Ectodermal cell (in vitro differentiated cells): ENCODE measurements at regions not wholly inside any gene's neighbourhood (a gene's known extent, or its start where the extent isn't known, plus 50 kb on each side); places are given as distances from the start of the nearest gene placed in this dataset.

Experiments used
- H3K27ac ChIP-seq: 2 replicates; pipeline ENCODE4 v1.7.0; 2013; ENCODE audit warnings: mild to moderate bottlenecking, low read depth, low read length; ENCODE audit not compliant: insufficient read depth, poor library complexity, severe bottlenecking
- H3K27me3 ChIP-seq: 2 replicates; pipeline ENCODE4 v1.7.0; 2013; ENCODE audit warnings: mild to moderate bottlenecking, low read length; ENCODE audit not compliant: insufficient read depth, control insufficient read depth, poor library complexity, severe bottlenecking
- H3K36me3 ChIP-seq: one replicate; pipeline ENCODE4 v1.7.0; 2013; ENCODE audit warnings: low read length; ENCODE audit not compliant: control insufficient read depth, insufficient read depth
- H3K4me1 ChIP-seq: one replicate; pipeline ENCODE4 v1.7.0; 2013; ENCODE audit warnings: low read length; ENCODE audit not compliant: control insufficient read depth, insufficient read depth
- H3K4me3 ChIP-seq: 2 replicates; pipeline ENCODE4 v1.7.0; 2013; ENCODE audit warnings: low read depth, low read length, control low read depth; ENCODE audit not compliant: insufficient read depth
- H3K9me3 ChIP-seq: 2 replicates; pipeline ENCODE4 v1.7.0; 2013; ENCODE audit warnings: mild to moderate bottlenecking, low read length, moderate library complexity; ENCODE audit not compliant: control insufficient read depth
- whole genome bisulfite sequencing, 2 experiments: methylation state at CpG; one replicate each; pipeline ENCODE4 v1.1.7; 2013; ENCODE audit warnings: missing lambda C conversion rate in 2 of 2; 5-methylcytosine and 5-hydroxymethylcytosine counted together

- Histone ChIP-seq H3K36me3 (no peaks in the 10 kb centered on the region), H3K4me3 (no peak overlapping the region), H3K4me1 (no peaks in the 10 kb centered on the region), H3K27ac (no peak overlapping the region), H3K9me3 (no peaks in the 10 kb centered on the region), H3K27me3 (no peaks in the 10 kb centered on the region)
- WGBS, 2 experiments, result 76 to 90% methylated on average over 1 of the region's 1 CpG
Observed at GRCh38 chr10:90975096-90975495, 54.2 kb upstream of the ANKRD1 start.

GRCh38 chr10:90977162-90977854 lies 56.4 kb upstream of the ANKRD1 start:
- Histone ChIP-seq H3K4me1 (no peaks in the 10 kb centered on the region), H3K4me3 (no peak overlapping the region), H3K27me3 (no peaks in the 10 kb centered on the region), H3K27ac (no peak overlapping the region), H3K36me3 (no peaks in the 10 kb centered on the region), H3K9me3 (no peaks in the 10 kb centered on the region)
- WGBS, 2 experiments, result 94 to 97% methylated on average over 3 of the region's 3 CpGs

- no peaks in the 10 kb centered on the region for H3K9me3 ChIP-seq
- WGBS, 2 experiments, result 91 to 96% methylated on average over 3 of the region's 3 CpGs
- no peaks in the 10 kb centered on the region for H3K36me3 ChIP-seq
- H3K27me3 ChIP-seq, result no peaks in the 10 kb centered on the region
- H3K27ac ChIP-seq, result no peak overlapping the region
- no peak overlapping the region for H3K4me3 ChIP-seq
- no peaks in the 10 kb centered on the region for H3K4me1 ChIP-seq
Observed at GRCh38 chr10:90977855-90978486, 57.1 kb upstream of the ANKRD1 start.

GRCh38 chr10:90982406-90983008 lies 61.6 kb upstream of the ANKRD1 start:
- H3K27ac ChIP-seq, result no peak overlapping the region
- 93 to 94% methylated on average over 10 of the region's 10 CpGs for WGBS, 2 experiments

GRCh38 chr10:90983914-90984549 lies 63.1 kb upstream of the ANKRD1 start:
- H3K27me3 ChIP-seq, result no peaks in the 10 kb centered on the region
- no peak overlapping the region for H3K4me3 ChIP-seq
- no peaks in the 10 kb centered on the region for H3K36me3 ChIP-seq
- no peaks in the 10 kb centered on the region for H3K9me3 ChIP-seq
- no peak overlapping the region for H3K27ac ChIP-seq
- 78 to 81% methylated on average over 6 of the region's 6 CpGs for WGBS, 2 experiments
- peaks cover 4% of the 10 kb centered on the region for H3K4me1 ChIP-seq

More at GRCh38 chr10:90982406-90983008, 61.6 kb upstream of the ANKRD1 start:
- H3K4me3 ChIP-seq, result no peak overlapping the region
- no peaks in the 10 kb centered on the region for H3K9me3 ChIP-seq
- H3K27me3 ChIP-seq, result no peaks in the 10 kb centered on the region
- H3K36me3 ChIP-seq, result no peaks in the 10 kb centered on the region
- peaks cover 4% of the 10 kb centered on the region for H3K4me1 ChIP-seq

- peaks cover 4% of the 10 kb centered on the region for H3K4me1 ChIP-seq
- no peaks in the 10 kb centered on the region for H3K36me3 ChIP-seq
- no peaks in the 10 kb centered on the region for H3K9me3 ChIP-seq
- H3K4me3 ChIP-seq, result no peak overlapping the region
- no peak overlapping the region for H3K27ac ChIP-seq
- H3K27me3 ChIP-seq, result no peaks in the 10 kb centered on the region
- 85 to 87% methylated on average over 3 of the region's 3 CpGs for WGBS, 2 experiments
Observed at GRCh38 chr10:90984898-90985297, 64.0 kb upstream of the ANKRD1 start.

- Histone ChIP-seq H3K27me3 (no peaks in the 10 kb centered on the region), H3K27ac (no peak overlapping the region), H3K36me3 (no peaks in the 10 kb centered on the region), H3K9me3 (no peaks in the 10 kb centered on the region), H3K4me3 (no peak overlapping the region), H3K4me1 (peaks cover 4% of the 10 kb centered on the region)
- WGBS, 2 experiments, result 68 to 70% methylated on average over 3 of the region's 3 CpGs
Observed at GRCh38 chr10:90985321-90985933, 64.5 kb upstream of the ANKRD1 start.

GRCh38 chr10:90986136-90986760 lies 65.4 kb upstream of the ANKRD1 start:
- H3K36me3 ChIP-seq, result no peaks in the 10 kb centered on the region
- H3K27me3 ChIP-seq, result no peaks in the 10 kb centered on the region
- no peaks in the 10 kb centered on the region for H3K9me3 ChIP-seq
- H3K4me1 ChIP-seq, result peaks cover 4% of the 10 kb centered on the region
- no peak overlapping the region for H3K27ac ChIP-seq
- H3K4me3 ChIP-seq, result no peak overlapping the region
- 97 to 98% methylated on average over 2 of the region's 2 CpGs for WGBS, 2 experiments

- WGBS, 2 experiments, result 84 to 91% methylated on average over 2 of the region's 2 CpGs
- Histone ChIP-seq H3K4me1 (peaks cover 4% of the 10 kb centered on the region), H3K27ac (no peak overlapping the region), H3K36me3 (no peaks in the 10 kb centered on the region), H3K9me3 (no peaks in the 10 kb centered on the region), H3K4me3 (no peak overlapping the region), H3K27me3 (no peaks in the 10 kb centered on the region)
Observed at GRCh38 chr10:90986870-90987269, 66.0 kb upstream of the ANKRD1 start.
